ENCODE measurements at regions not wholly inside any gene's neighbourhood (a gene's known extent, or its start where the extent isn't known, plus 50 kb on each side); places are given as distances from the start of the nearest gene placed in this dataset.

GRCh38 chr2:215505044-215505786 lies 69.3 kb upstream of the FN1 start:
- WGBS, result 91% methylated on average over 4 of the region's 4 CpGs
- no peak overlapping the region for H3K27ac ChIP-seq (ENCODE audit: low read depth in 1 of 2, low read length in 1 of 2)
- no peaks in the 10 kb centered on the region for H3K9me3 ChIP-seq (ENCODE audit: control insufficient read depth in 2 of 2, insufficient read depth in 1 of 2, low read length in 1 of 2)
- H3K36me3 ChIP-seq (ENCODE audit: control insufficient read depth in 2 of 2, insufficient read depth in 2 of 2, low read length in 1 of 2), result no peaks in the 10 kb centered on the region
- H3K27me3 ChIP-seq (ENCODE audit: control insufficient read depth in 2 of 2, insufficient read depth in 1 of 2, low read length in 1 of 2), result no peaks in the 10 kb centered on the region
- no peak overlapping the region for H3K4me3 ChIP-seq (ENCODE audit: low read length in 2 of 2)
- no peaks in the 10 kb centered on the region for H3K4me1 ChIP-seq (ENCODE audit: control insufficient read depth in 2 of 2, insufficient read depth in 2 of 2, low read length in 2 of 2)
- no peak for DNase-seq (ENCODE audit: low read depth in 6 of 9, low spot score in 9 of 9)

- H3K4me1 ChIP-seq (ENCODE audit: control insufficient read depth in 2 of 2, insufficient read depth in 2 of 2, low read length in 2 of 2), result no peaks in the 10 kb centered on the region
- H3K27ac ChIP-seq (ENCODE audit: low read depth in 1 of 2, low read length in 1 of 2), result no peak overlapping the region
- H3K4me3 ChIP-seq (ENCODE audit: low read length in 2 of 2), result no peak overlapping the region
- no peak for DNase-seq (ENCODE audit: low read depth in 6 of 9, low spot score in 9 of 9)
- H3K36me3 ChIP-seq (ENCODE audit: control insufficient read depth in 2 of 2, insufficient read depth in 2 of 2, low read length in 1 of 2), result no peaks in the 10 kb centered on the region
- no peaks in the 10 kb centered on the region for H3K27me3 ChIP-seq (ENCODE audit: control insufficient read depth in 2 of 2, insufficient read depth in 1 of 2, low read length in 1 of 2)
- WGBS, result 86% methylated on average over 2 of the region's 2 CpGs
- H3K9me3 ChIP-seq (ENCODE audit: control insufficient read depth in 2 of 2, insufficient read depth in 1 of 2, low read length in 1 of 2), result no peaks in the 10 kb centered on the region
Measured at GRCh38 chr2:215504547-215504946, 68.7 kb upstream of the FN1 start.

DNA sequence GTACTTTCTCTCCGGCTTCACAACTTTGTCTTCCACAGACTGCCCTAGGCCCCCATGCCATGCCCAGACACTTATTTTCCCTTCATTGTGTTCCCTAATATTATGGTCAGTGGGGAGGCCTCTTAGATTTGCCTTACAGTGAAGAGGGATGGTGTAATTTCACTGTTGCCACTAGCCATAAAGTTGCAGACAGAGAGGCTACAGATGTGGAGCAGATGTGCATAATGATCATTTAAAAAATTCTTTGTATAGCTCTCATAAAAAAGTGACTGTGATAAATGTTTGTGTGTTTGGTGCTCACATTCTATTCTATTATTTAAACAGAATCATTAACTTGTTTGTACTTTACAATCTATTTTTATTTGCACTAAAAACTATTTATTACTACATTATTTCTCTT lies 67.5 kb upstream of the FN1 start:
- H3K9me3 ChIP-seq (ENCODE audit: control insufficient read depth in 2 of 2, insufficient read depth in 1 of 2, low read length in 1 of 2), result no peaks in the 10 kb centered on the region
- WGBS, result 97% methylated on average over 1 of the region's 1 CpG
- DNase-seq (ENCODE audit: low read depth in 6 of 9, low spot score in 9 of 9), result no peak
- H3K27me3 ChIP-seq (ENCODE audit: control insufficient read depth in 2 of 2, insufficient read depth in 1 of 2, low read length in 1 of 2), result no peaks in the 10 kb centered on the region
- no peak overlapping the region for H3K4me3 ChIP-seq (ENCODE audit: low read length in 2 of 2)
- H3K36me3 ChIP-seq (ENCODE audit: control insufficient read depth in 2 of 2, insufficient read depth in 2 of 2, low read length in 1 of 2), result no peaks in the 10 kb centered on the region
- no peaks in the 10 kb centered on the region for H3K4me1 ChIP-seq (ENCODE audit: control insufficient read depth in 2 of 2, insufficient read depth in 2 of 2, low read length in 2 of 2)
- no peak overlapping the region for H3K27ac ChIP-seq (ENCODE audit: low read depth in 1 of 2, low read length in 1 of 2)

DNA sequence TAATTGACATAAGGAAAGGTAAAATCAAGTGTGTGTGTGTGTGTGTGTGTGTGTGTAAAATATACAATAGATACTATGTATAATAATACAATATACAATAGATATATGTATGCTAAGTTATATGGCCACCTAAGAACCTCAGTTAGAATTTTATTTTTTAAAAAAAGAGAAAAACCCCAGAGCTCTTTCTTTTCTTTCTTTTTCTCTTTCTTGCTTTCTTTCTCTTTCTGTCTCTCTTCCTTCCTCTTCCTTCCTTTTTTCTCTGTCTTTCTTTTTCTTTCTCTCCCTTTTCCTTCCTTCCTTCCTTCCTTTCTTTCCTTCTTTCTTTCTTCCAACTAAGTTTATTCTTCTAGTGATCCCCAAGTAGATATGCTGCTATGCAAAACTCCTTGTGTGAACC lies 64.6 kb upstream of the FN1 start:
- H3K9me3 ChIP-seq (ENCODE audit: control insufficient read depth in 2 of 2, insufficient read depth in 1 of 2, low read length in 1 of 2), result no peaks in the 10 kb centered on the region

DNA sequence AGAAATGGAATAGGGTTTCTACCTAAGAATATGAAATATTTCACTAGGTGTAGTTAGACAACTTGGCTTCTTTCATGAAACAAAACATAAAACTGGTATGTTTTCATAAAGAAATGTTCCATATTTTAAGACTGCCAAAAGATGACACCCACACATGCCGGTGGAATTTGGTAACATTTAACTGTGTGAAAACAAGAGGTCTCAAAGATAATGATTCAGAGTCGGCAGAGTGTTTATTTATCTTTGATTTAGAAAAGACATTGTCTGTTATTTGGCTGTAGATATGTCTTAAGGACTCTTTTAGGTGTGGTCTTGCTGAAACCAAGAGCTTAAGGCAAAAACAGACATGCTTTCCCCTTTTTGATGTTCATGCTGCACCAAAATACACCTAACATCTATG lies 63.5 kb upstream of the FN1 start:
- Histone ChIP-seq H3K4me3 (ENCODE audit: low read length in 2 of 2) (no peak overlapping the region), H3K4me1 (ENCODE audit: control insufficient read depth in 2 of 2, insufficient read depth in 2 of 2, low read length in 2 of 2) (no peaks in the 10 kb centered on the region), H3K27ac (ENCODE audit: low read depth in 1 of 2, low read length in 1 of 2) (no peak overlapping the region), H3K27me3 (ENCODE audit: control insufficient read depth in 2 of 2, insufficient read depth in 1 of 2, low read length in 1 of 2) (no peaks in the 10 kb centered on the region), H3K9me3 (ENCODE audit: control insufficient read depth in 2 of 2, insufficient read depth in 1 of 2, low read length in 1 of 2) (no peaks in the 10 kb centered on the region), H3K36me3 (ENCODE audit: control insufficient read depth in 2 of 2, insufficient read depth in 2 of 2, low read length in 1 of 2) (no peaks in the 10 kb centered on the region)
- 89% methylated on average over 2 of the region's 2 CpGs for WGBS
- no peak for DNase-seq (ENCODE audit: low read depth in 6 of 9, low spot score in 9 of 9)

More for the DNA sequence above, 64.6 kb upstream of the FN1 start:
- no peak for DNase-seq (ENCODE audit: low read depth in 6 of 9, low spot score in 9 of 9)
- H3K4me3 ChIP-seq (ENCODE audit: low read length in 2 of 2), result no peak overlapping the region
- no peaks in the 10 kb centered on the region for H3K4me1 ChIP-seq (ENCODE audit: control insufficient read depth in 2 of 2, insufficient read depth in 2 of 2, low read length in 2 of 2)
- no peak overlapping the region for H3K27ac ChIP-seq (ENCODE audit: low read depth in 1 of 2, low read length in 1 of 2)
- H3K27me3 ChIP-seq (ENCODE audit: control insufficient read depth in 2 of 2, insufficient read depth in 1 of 2, low read length in 1 of 2), result no peaks in the 10 kb centered on the region
- no peaks in the 10 kb centered on the region for H3K36me3 ChIP-seq (ENCODE audit: control insufficient read depth in 2 of 2, insufficient read depth in 2 of 2, low read length in 1 of 2)

GRCh38 chr2:215498431-215498830 lies 62.6 kb upstream of the FN1 start:
- no peaks in the 10 kb centered on the region for H3K36me3 ChIP-seq (ENCODE audit: control insufficient read depth in 2 of 2, insufficient read depth in 2 of 2, low read length in 1 of 2)
- no peaks in the 10 kb centered on the region for H3K9me3 ChIP-seq (ENCODE audit: control insufficient read depth in 2 of 2, insufficient read depth in 1 of 2, low read length in 1 of 2)
- H3K27ac ChIP-seq (ENCODE audit: low read depth in 1 of 2, low read length in 1 of 2), result no peak overlapping the region
- 93% methylated on average over 8 of the region's 8 CpGs for WGBS
- DNase-seq (ENCODE audit: low read depth in 6 of 9, low spot score in 9 of 9), result no peak
- no peak overlapping the region for H3K4me3 ChIP-seq (ENCODE audit: low read length in 2 of 2)
- no peaks in the 10 kb centered on the region for H3K27me3 ChIP-seq (ENCODE audit: control insufficient read depth in 2 of 2, insufficient read depth in 1 of 2, low read length in 1 of 2)
- no peaks in the 10 kb centered on the region for H3K4me1 ChIP-seq (ENCODE audit: control insufficient read depth in 2 of 2, insufficient read depth in 2 of 2, low read length in 2 of 2)

DNA sequence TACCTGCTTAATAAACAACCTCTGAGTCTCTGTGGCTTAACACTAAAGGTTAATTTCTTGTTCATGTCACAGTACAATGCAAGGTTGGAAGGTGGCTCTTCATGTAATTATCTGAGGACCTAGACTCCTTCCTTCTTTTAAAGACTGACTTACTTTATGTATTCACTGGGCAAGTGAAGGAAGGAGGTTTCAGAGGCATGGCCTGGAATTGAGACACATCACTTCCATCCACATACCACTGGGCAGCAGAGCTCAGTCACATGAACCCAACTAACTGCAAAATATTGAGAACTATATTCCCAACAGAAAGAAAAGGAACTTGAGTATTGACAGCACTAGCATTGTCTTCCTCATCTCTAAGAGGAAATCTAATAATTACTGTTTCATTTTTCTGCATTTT lies 57.5 kb upstream of the FN1 start:
- no peak for DNase-seq (ENCODE audit: low read depth in 6 of 9, low spot score in 9 of 9)
- Histone ChIP-seq H3K9me3 (ENCODE audit: control insufficient read depth in 2 of 2, insufficient read depth in 1 of 2, low read length in 1 of 2) (no peaks in the 10 kb centered on the region), H3K36me3 (ENCODE audit: control insufficient read depth in 2 of 2, insufficient read depth in 2 of 2, low read length in 1 of 2) (no peaks in the 10 kb centered on the region), H3K27ac (ENCODE audit: low read depth in 1 of 2, low read length in 1 of 2) (no peak overlapping the region), H3K4me1 (ENCODE audit: control insufficient read depth in 2 of 2, insufficient read depth in 2 of 2, low read length in 2 of 2) (no peaks in the 10 kb centered on the region), H3K27me3 (ENCODE audit: control insufficient read depth in 2 of 2, insufficient read depth in 1 of 2, low read length in 1 of 2) (no peaks in the 10 kb centered on the region), H3K4me3 (ENCODE audit: low read length in 2 of 2) (no peak overlapping the region)

GRCh38 chr2:215489288-215489848 lies 53.5 kb upstream of the FN1 start:
- no peaks in the 10 kb centered on the region for H3K9me3 ChIP-seq (ENCODE audit: control insufficient read depth in 2 of 2, insufficient read depth in 1 of 2, low read length in 1 of 2)
- no peaks in the 10 kb centered on the region for H3K36me3 ChIP-seq (ENCODE audit: control insufficient read depth in 2 of 2, insufficient read depth in 2 of 2, low read length in 1 of 2)
- WGBS, result 92% methylated on average over 3 of the region's 3 CpGs
- no peaks in the 10 kb centered on the region for H3K4me1 ChIP-seq (ENCODE audit: control insufficient read depth in 2 of 2, insufficient read depth in 2 of 2, low read length in 2 of 2)
- no peak overlapping the region for H3K4me3 ChIP-seq (ENCODE audit: low read length in 2 of 2)
- no peak overlapping the region for H3K27ac ChIP-seq (ENCODE audit: low read depth in 1 of 2, low read length in 1 of 2)
- DNase-seq (ENCODE audit: low read depth in 6 of 9, low spot score in 9 of 9), result no peak
- no peaks in the 10 kb centered on the region for H3K27me3 ChIP-seq (ENCODE audit: control insufficient read depth in 2 of 2, insufficient read depth in 1 of 2, low read length in 1 of 2)

DNA sequence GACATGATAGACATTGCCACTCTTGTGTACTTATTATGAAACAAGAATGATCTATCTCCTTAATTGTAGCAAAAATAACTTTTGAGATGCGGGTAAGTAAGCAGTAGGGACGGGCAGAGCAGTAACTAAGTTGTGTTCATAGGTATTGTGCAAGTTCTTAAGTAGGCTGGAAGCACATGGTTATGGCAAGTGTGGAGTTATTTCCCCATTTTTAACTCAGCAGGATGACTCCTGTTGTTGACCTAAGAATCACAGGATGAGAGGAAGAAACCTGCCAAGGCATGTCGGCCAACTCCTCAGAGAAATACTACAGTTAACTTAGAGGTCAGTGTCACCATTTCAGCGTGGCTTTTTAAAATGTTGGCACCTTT lies 51.1 kb upstream of the FN1 start:
- no peaks in the 10 kb centered on the region for H3K4me1 ChIP-seq (ENCODE audit: control insufficient read depth in 2 of 2, insufficient read depth in 2 of 2, low read length in 2 of 2)
- H3K9me3 ChIP-seq (ENCODE audit: control insufficient read depth in 2 of 2, insufficient read depth in 1 of 2, low read length in 1 of 2), result no peaks in the 10 kb centered on the region
- no peak overlapping the region for H3K4me3 ChIP-seq (ENCODE audit: low read length in 2 of 2)
- DNase-seq (ENCODE audit: low read depth in 6 of 9, low spot score in 9 of 9), result no peak
- H3K27me3 ChIP-seq (ENCODE audit: control insufficient read depth in 2 of 2, insufficient read depth in 1 of 2, low read length in 1 of 2), result no peaks in the 10 kb centered on the region
- H3K27ac ChIP-seq (ENCODE audit: low read depth in 1 of 2, low read length in 1 of 2), result no peak overlapping the region
- WGBS, result 92% methylated on average over 4 of the region's 4 CpGs
- no peaks in the 10 kb centered on the region for H3K36me3 ChIP-seq (ENCODE audit: control insufficient read depth in 2 of 2, insufficient read depth in 2 of 2, low read length in 1 of 2)

All from thymus (tissue), 11 donors.